GM12878 (cell line): ENCODE measurements at regions not wholly inside any gene's neighbourhood (a gene's known extent, or its start where the extent isn't known, plus 50 kb on each side); places are given as distances from the start of the nearest gene placed in this dataset.
A peak's percentile ranks its signal among the peaks of the same experiment; 100 is the strongest.
"Not testable (repeated sequence)": the region's sequence is repeated elsewhere in the genome, so short reads cannot be mapped to it uniquely, and the experiment has no call there.

Source experiments
- ATAC-seq: fragments of 200-7000 bp; cut with Tn5 transposase; 3 replicates; pipeline ENCODE4 v1.9.1; 2020; ENCODE audit warnings: mild to moderate bottlenecking, moderate library complexity
- BruUV-seq: library from RNA; stranded (reverse); fragments of 400-500 nt; replicated peaks from 2 replicates; lab custom pipeline; 2021; lab: Mats Ljungman, UMichigan
- CTCF ChIA-PET: fragments of 300-600 bp; sonication (Branson Sonifier 250); formaldehyde crosslinking; extraction: SDS; loops from one replicate; lab custom pipeline; 2021; ENCODE audit warnings: inconsistent platforms; lab: Yijun Ruan, JAX
- POLR2A ChIA-PET: fragments of 350-600 bp; formaldehyde crosslinking; extraction: SDS; loops from one replicate; lab custom pipeline; 2021; ENCODE audit warnings: inconsistent platforms; lab: Charles Lee
- RAD21 ChIA-PET: fragments of 300-600 bp; sonication (Branson Sonifier 250); formaldehyde crosslinking; loops from one replicate; lab custom pipeline; 2023; ENCODE audit warnings: antibody characterized with exemption; ENCODE audit not compliant: unreplicated experiment; lab: Charles Lee
- SMC1A ChIA-PET: fragments of 300-600 bp; sonication (Branson Sonifier 250); formaldehyde crosslinking; loops from one replicate; lab custom pipeline; 2023; ENCODE audit not compliant: unreplicated experiment, uncharacterized antibody; lab: Charles Lee
- DNase-seq: peaks from one replicate; pipeline ENCODE4 v3.0.0-alpha.2; 2011; ENCODE audit warnings: low read depth, low spot score
- FAIRE-seq: peaks from 3 replicates; lab custom pipeline; 2011; peaks lifted over from hg19 to GRCh38; lab: Jason Lieb, UNC
- H2AFZ ChIP-seq: 2 replicates; pipeline ENCODE4 v1.6.0; 2011; ENCODE audit warnings: low read depth, low read length, control low read depth; ENCODE audit not compliant: control insufficient read depth
- H3K27ac ChIP-seq: 2 replicates; pipeline ENCODE4 v1.5.1; 2011; ENCODE audit warnings: control low read depth; ENCODE audit not compliant: control insufficient read depth, insufficient read depth
- H3K27me3 ChIP-seq, 2 experiments: replicated peaks in 1 of 2; 2 replicates each; pipeline versions ENCODE4 v1.6.0 to v1.6.1; 2011; ENCODE audit warnings: low read length in 1 of 2; ENCODE audit not compliant: control insufficient read depth in 2 of 2, insufficient read depth in 2 of 2
- H3K36me3 ChIP-seq, 2 experiments: 2 replicates each; pipeline ENCODE4 v1.5.1; 2011; ENCODE audit warnings: low read length in 1 of 2; ENCODE audit not compliant: control insufficient read depth in 2 of 2, insufficient read depth in 2 of 2
- H3K4me1 ChIP-seq: 2 replicates; pipeline ENCODE4 v1.6.1; 2011; ENCODE audit warnings: mild to moderate bottlenecking, low read length, moderate library complexity, mixed read lengths; ENCODE audit not compliant: control insufficient read depth, insufficient read depth
- H3K4me2 ChIP-seq: 2 replicates; pipeline ENCODE4 v1.6.0; 2011; ENCODE audit warnings: control low read depth; ENCODE audit not compliant: control insufficient read depth, insufficient read depth
- H3K4me3 ChIP-seq: fragments of 200-600 bp; sonication (generic); 2 replicates; pipeline ENCODE4 v1.5.1; 2016
- H3K79me2 ChIP-seq: 2 replicates; pipeline ENCODE4 v1.6.0; 2011; ENCODE audit warnings: low read length; ENCODE audit not compliant: control insufficient read depth, insufficient read depth
- H3K9ac ChIP-seq: 2 replicates; pipeline ENCODE4 v1.8.0; 2011; ENCODE audit warnings: low read length, control low read depth, mixed read lengths; ENCODE audit not compliant: control insufficient read depth, insufficient read depth
- H3K9me3 ChIP-seq: replicated peaks from 3 replicates; pipeline ENCODE4 v1.5.1; 2011; ENCODE audit warnings: mild to moderate bottlenecking, low read length; ENCODE audit not compliant: control insufficient read depth, insufficient read depth
- H4K20me1 ChIP-seq: 2 replicates; pipeline ENCODE4 v1.6.0; 2011; ENCODE audit not compliant: control insufficient read depth, insufficient read depth
- ATF7 ChIP-seq: fragments of 450-650 bp; IDR thresholded peaks from 2 replicates; pipeline ENCODE4 v1.6.1; 2016; ENCODE audit warnings: low read depth, mild to moderate bottlenecking
- BRCA1 ChIP-seq: IDR thresholded peaks from 2 replicates; pipeline ENCODE4 v1.6.1; 2011; ENCODE audit warnings: low read depth, low read length, improper control_type of control experiment
- RAD21 ChIP-seq: IDR thresholded peaks from 2 replicates; pipeline ENCODE4 v1.6.1; 2011; ENCODE audit warnings: mild to moderate bottlenecking, low read depth, low read length, moderate library complexity; ENCODE audit not compliant: insufficient read depth
- RUNX3 ChIP-seq: IDR thresholded peaks from 2 replicates; pipeline ENCODE4 v1.6.1; 2012; ENCODE audit warnings: low read length, inconsistent platforms
- SMARCA5 ChIP-seq: fragments of 450-650 bp; IDR thresholded peaks from 2 replicates; pipeline ENCODE4 v1.6.1; 2017; ENCODE audit warnings: mild to moderate bottlenecking
- WGBS: methylation state at CpG from one replicate; pipeline ENCODE4 v1.1.6; 2016; ENCODE audit warnings: low lambda C conversion rate; ENCODE audit not compliant: insufficient replicate concordance, insufficient coverage; ENCODE audit errors: missing lambda C conversion rate; 5-methylcytosine and 5-hydroxymethylcytosine counted together
- in situ Hi-C: fragments of 300-500 bp; cut with MboI; formaldehyde crosslinking; loops from 9 replicates; pipeline ENCODE4 v1.14.3; 2018; ENCODE audit warnings: mixed read lengths
- intact Hi-C: fragments of 100-400 bp; cut with micrococcal nuclease; formaldehyde crosslinking; loops from one replicate; pipeline ENCODE4 v1.14.2; 2022; ENCODE audit not compliant: unreplicated experiment
- TF ChIP-seq, protein P1 (sequence below): fragments of 450-650 bp; IDR thresholded peaks from 2 replicates; pipeline ENCODE4 v1.6.1; 2014; ENCODE audit warnings: mild to moderate bottlenecking

DNA sequence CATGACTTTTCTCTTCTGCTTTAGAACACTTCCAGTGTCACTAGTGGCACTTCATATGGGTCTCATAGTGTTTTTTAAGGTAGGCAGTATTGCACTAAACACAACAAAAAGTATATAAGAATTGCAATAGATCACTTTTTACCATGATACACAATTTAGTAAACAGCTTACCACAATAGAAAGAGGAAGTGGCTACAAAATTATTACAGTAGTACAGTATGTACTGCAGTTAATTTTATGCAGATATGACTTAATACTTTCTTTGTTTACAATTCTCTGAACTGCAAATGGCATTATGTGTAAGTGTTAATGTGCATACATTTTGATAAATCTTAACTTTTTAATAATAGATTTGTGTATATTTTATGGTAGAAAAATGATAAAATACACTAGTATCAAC, 157.3 kb downstream of the RRAGB start (continued):
- TF ChIP-seq, protein P1, sequence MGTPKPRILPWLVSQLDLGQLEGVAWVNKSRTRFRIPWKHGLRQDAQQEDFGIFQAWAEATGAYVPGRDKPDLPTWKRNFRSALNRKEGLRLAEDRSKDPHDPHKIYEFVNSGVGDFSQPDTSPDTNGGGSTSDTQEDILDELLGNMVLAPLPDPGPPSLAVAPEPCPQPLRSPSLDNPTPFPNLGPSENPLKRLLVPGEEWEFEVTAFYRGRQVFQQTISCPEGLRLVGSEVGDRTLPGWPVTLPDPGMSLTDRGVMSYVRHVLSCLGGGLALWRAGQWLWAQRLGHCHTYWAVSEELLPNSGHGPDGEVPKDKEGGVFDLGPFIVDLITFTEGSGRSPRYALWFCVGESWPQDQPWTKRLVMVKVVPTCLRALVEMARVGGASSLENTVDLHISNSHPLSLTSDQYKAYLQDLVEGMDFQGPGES, result no peak
- TF ChIP-seq RAD21 (no peak), BRCA1 (no peak), SMARCA5 (no peak), ATF7 (peak; percentile 46; the same call in 1 of the 2 replicates)

DNA sequence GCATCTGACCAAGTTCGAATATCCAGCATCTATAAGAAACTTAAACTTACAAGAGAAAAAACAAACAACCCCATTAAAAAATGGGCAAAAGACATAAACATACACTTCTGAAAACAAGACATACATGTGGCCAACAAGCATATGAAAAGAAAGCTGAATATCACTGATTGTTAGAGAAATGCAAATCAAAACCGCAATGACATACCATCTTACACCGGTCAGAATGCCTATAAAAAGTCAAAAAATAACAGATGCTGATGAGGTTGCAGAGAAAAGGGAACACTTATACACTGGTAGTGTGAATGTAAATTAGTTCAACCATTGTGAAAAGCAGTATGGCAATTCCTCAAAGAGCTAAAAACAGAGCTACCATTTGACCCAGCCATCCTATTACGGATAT, 166.0 kb downstream of the RRAGB start:
- H3K4me3 ChIP-seq, RAD21 ChIA-PET, H3K36me3 ChIP-seq, in situ Hi-C loops, DNase-seq, H3K9me3 ChIP-seq, POLR2A ChIA-PET, H3K4me2 ChIP-seq, BruUV-seq, FAIRE-seq, H3K27me3 ChIP-seq, H3K4me1 ChIP-seq, H3K79me2 ChIP-seq, intact Hi-C loops, H3K9ac ChIP-seq, H4K20me1 ChIP-seq, H3K27ac ChIP-seq, H2AFZ ChIP-seq, ATAC-seq: not testable (repeated sequence)
- 23% methylated on average over 4 of the region's 4 CpGs for WGBS
- ChIA-PET SMC1A (interaction anchor here (1.2 kb wide), 1 partner anchor 12 kb away, joined by 3 read pairs; no protein-coding TSS in a partner anchor), CTCF (interaction anchor here (0.8 kb wide), 1 partner anchor 25 kb away, joined by 3 read pairs; no protein-coding TSS in a partner anchor)
- TF ChIP-seq RUNX3, result peak; percentile 34; the same call in 1 of the 2 replicates
- TF ChIP-seq, all 136 proteins: peak for 1; not testable (repeated sequence) for 135
